NCI-H524 treated with DMSO at 0.1 percent for 48 hours (cell line): ENCODE measurements at regions not wholly inside any gene's neighbourhood (a gene's known extent, or its start where the extent isn't known, plus 50 kb on each side); places are given as distances from the start of the nearest gene placed in this dataset.
A peak's percentile ranks its signal among the peaks of the same experiment; 100 is the strongest.

Experiments used
- DNase-seq: peaks from one replicate; lab custom pipeline; 2025; lab: John Stamatoyannopoulos, UW

DNA sequence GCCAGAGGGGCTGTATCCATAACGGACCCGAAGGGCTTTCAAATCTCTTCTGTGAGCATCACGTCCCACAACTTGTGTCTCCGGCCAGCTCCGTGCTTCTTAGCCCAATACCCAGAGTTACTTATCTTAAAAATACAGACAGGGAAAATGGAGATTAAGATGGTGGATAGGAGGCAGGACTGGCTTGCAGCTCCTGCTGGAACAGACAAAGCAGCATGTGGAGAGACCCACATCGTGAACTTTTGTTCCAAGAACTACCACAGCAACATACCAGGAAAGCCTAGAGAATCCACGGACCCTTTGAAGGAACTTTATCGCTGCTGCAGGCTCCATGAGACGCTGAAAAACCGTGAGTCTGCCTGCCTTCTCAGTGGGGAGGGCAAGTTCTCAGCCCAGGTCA, 113.7 kb downstream of the RNASET2 start:
- DNase-seq: no peak

DNA sequence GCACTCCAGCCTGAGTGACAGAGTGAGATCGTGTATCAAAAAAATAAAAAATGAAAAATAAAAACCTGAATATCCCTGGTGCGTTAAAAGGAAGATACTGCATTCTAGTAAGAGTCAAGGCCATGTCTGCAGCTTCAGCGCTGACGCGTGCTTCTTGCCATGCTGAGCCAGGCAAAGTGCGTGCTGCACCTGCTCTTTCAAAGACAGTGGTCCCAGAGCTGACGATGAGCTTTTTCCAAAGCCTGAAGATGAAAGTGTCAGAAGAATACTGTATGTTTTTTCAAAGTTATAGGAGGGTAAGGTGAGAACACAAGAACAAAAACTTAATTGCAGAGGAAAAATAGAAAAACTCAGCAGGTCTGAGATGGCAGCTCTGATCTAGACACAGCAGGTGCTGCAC, 115.1 kb downstream of the RNASET2 start:
- DNase-seq: no peak

DNA sequence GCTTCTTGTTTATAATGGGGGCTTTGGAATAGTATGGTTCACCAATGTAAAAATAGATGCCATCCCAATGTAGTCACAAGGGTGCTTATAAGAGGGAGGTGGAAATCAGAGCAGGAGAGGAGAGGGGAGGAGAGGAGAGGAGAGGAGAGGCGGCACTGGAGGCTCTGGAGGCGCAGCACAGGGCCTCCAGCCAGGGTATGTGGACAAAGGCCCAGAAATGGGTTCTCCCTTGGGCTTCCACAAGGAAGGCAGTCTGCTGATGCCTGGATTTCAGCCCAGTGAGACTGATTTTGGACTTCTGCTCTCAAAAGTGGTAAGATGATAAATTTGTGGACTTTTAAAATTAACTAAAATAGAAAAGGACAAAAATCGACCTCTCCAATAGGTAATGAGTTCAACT, 116.8 kb downstream of the RNASET2 start:
- no peak for DNase-seq

DNA sequence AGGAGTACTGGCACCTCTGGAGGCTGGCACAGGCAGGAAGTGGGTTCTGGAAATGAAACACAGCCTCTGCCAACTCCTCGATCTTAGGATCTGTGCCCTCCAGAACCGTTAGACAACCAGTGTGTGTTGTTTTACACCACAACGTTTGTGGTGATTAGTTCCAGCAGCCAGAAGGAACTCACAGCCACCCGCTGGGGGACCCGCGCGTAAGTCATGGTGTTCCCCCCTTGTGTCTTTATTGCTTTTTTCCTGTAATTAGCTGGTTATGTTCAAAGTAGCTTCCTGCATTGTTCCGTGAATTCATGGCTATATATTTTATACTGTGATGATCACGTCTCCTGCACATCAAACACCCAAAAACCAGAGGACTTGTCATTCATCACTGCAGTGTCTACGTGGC, 117.4 kb downstream of the RNASET2 start:
- DNase-seq: no peak

DNA sequence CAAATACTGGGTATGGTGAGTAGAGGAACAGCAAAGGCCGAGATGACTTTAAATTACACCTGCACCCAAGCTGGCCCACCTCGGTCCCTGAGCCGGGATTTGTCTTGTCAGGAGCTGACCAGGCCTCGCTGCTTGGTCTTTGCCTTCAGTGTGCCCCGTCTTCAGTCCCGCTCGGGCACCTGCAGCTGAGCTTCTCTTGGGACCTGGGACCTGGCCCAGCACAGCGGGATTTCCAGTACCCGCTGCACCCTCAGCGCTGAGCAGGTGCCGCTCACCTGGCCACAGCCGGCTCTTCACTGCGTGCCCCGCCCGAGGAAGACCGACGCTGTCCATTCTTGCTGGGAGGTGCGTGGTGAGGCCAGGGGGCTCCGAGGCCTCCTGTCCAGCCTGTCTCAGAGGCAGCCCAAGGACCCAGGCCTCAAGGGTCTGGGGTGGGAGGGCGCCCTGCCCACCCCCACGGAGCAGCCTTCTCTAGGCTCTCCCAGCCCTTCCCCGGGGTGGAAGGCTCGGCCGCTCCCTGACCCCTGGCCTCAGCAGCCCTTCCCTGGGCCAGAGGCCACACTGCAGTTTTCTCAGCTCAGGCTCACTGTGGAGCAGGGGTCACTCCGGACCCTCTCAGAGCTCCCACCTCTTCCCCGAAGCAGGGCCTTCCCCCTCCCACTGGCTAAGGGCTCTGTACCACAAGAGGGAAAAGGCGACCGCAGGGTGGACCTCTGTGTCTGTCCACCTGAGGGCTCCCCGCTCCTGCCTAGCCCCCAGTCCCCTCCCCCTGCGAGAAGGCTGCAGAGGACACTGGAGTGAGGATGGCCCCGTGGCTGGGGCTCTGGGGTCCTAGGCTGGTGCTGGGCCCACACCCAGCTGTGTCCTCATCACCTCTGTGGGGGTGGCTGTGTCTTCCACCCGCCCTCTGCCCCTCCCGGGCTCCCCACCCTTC, 119.3 kb downstream of the RNASET2 start:
- no peak for DNase-seq

DNA sequence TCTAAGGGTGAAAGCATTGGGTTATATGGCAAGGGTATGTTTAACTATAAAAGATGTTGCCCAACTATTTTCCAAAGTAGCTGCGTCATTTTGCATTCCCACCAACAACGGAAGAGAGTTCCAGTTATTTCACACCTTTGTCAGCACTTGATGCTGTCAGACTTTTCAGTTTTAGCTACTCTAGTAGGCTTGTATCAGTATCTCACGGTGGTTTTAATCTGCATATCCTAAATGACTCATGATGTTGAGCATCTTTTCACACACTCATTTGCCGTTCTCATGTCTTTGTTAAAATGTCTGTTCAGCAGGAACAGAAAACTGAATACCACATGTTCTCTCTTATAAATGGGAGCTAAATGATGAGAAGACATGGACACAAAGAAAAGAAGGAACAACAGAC, 122.3 kb downstream of the RNASET2 start:
- DNase-seq: no peak

DNA sequence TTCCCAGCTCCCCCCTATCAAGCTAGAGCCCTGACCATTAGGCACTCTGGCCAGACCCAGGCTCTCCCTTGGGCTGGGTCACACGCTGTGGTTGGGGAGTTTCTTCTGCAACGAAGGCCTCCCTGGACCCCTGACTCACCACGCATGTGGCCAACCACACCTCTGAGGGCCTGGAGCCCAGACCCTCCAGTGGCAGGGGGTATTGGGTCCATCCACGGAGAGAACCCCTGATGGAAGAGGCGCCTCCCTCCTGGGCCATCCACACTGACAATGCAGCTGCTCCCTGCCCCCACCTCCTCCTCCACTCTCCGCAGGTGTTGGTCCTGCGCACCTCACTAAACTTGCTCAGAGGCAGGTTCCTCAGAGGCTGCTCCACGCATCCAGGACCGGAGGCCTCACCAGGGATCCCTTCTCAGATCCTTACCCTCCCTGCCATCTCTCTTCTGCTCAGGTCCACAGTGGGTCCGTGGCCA, 125.4 kb downstream of the RNASET2 start:
- no peak for DNase-seq

DNA sequence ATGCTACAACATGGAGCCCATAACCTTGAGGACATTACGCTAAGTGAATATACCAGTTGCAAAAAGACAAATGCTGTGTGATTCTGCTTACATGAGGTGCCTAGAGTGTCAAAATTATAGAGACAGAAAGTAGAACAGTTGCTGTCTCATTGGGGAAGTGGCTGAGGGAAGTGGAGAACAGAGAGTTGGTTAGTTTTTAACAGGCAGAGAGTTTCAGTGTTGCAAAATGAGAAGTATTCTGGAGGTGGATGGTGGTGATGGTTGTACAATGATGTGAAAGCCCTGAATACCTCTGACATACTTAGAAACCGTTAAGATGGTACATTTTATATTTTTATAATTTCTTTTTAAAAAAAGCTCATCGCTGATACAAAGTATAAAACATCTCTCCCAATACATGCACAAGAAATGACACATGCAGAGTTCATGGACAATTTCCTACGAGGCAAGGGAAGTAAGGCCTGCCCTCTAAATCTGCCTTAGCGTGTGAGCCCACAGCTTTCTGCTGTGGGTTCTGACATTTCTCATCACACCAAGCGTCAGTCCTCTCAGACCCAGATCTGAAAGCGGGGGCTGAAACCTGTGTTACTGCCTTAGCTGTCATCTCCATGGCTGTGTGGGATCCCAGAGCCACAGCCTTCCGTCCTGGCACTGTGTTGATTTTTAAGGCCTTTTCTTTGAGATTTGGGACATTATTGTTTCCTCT, 126.0 kb downstream of the RNASET2 start:
- DNase-seq: no peak

DNA sequence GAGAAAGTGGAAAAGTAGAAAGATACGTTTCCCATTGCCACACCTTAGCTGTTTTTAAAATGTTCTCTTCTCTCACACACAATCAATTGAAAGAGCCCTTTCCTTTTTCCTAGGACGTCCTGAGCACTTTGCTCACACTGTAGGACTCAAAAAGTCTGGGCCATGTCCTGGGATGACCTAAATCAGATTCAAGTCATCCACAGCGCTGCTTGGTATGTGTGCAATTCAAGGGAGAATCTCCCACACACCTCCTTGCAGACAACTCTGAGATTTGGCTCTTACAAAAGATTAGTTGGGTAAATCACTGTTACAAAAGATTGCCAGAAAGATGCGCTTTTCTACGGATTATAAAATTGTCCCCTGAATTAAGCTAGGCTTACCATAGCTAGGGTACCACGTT, 130.1 kb downstream of the RNASET2 start:
- no peak for DNase-seq

DNA sequence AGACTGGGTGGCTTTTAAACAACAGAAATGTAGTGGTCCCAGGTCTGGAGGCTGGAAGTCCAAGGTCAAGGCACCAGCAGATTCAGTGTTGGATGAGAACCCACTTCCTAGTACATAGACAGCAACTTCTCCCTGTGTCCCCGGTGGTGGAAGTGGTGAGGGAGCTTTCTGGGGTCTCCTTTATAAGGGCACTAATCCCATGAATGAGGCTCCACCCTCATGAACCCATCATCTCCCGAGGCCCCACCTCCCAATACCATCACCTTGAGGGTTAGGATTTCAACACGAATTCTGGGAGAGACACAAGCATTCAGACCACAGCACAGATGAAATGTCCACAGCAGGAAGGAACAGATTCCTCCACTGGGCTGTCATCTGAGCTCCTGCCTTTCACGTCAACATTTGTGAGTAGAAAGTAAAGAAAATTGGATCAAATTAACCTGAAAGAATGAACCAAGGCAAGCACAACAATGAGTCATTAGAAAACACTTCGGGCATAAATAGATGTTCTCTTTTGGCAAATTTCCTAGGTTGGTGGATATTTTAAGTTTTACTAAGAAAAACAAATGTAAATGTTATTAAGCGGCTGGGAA, 130.7 kb downstream of the RNASET2 start:
- no peak for DNase-seq

DNA sequence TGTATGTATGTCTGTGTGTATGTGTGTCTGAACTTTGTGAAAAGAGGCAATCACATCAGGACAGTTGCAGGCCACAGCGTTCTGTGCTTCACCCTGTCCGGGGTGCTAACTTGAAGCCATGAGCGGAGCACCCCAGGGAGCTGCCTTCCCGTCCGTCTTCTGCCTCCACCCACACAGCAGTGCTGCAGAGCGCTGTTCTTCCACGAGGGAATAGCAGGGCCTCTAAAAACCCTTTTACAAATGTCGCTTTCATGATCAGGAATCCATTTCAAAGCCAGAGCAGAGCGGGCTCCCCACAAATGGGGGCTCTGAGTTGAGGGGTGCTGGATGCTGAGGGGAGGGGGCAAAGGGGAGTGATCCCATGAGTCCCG, 131.5 kb downstream of the RNASET2 start:
- DNase-seq: no peak

DNA sequence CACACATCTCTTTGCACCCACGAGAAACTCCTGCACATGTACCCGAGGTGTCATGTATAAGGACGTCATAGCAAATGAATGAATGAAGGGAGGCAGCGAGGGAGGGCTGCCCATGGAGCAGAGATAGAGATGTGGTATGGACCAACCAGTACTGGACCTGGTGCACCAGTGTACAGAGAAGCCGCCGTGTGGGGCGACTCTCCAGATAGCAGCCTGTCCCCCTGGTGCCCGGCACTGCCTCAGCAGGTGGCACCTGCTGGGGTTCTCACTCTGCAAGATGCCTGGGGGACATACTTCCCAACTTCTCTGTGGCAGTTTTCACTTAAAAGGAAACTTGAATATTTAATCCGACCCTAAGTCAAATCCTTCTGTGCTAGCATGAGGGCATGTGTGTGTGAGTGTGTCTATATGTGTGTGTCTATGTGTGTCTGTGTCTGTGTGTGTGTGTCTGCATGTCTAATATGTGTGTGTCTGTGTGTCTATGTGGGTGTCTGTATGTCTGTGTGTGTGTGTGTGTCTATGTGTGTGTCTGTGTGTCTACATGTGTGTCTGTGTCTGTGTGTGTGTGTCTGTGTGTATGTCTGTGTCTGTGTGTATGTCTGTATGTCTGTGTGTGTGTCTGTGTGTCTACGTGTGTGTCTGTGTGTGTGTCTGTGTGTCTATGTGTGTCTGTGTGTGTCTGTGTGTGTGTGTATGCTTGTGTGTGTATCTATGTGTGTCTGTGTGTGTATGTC, 132.0 kb downstream of the RNASET2 start:
- DNase-seq: no peak

DNA sequence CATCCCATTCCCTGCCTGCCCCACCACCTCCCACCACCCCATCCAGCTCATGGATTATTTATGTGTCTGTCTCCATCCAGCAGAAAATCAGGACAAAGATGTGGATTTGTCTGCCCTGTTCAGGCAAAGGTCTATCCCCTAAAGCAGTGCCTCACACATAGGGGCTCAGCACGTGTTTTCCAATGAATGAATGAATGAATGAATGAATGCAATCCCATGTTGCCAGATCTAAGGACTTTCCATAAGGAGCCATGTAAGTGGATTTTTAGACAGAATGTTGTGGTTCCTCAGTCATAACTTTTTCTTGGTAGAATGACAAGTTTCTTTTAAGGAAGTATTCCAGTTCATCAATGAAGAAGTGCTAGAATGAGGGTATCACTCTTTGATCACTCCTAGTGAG, 133.7 kb downstream of the RNASET2 start:
- no peak for DNase-seq

DNA sequence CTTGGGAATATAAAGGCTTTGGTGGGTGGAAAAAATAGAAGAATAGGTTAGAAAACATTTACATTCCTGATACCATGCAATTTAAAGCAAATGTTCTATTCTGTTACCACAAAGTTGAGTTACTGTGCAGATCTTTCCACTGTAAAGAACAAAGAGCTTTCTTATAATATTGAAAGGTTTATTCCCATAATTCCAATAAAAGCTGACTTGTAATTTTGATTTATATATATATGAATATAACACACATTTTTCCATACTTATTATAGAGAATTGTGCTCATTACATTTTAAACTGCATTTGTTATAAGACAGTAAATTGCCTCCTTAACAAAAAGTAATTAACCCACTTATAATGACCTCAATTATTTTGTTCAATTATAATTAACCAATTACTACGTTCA, 135.9 kb downstream of the RNASET2 start:
- DNase-seq: no peak

DNA sequence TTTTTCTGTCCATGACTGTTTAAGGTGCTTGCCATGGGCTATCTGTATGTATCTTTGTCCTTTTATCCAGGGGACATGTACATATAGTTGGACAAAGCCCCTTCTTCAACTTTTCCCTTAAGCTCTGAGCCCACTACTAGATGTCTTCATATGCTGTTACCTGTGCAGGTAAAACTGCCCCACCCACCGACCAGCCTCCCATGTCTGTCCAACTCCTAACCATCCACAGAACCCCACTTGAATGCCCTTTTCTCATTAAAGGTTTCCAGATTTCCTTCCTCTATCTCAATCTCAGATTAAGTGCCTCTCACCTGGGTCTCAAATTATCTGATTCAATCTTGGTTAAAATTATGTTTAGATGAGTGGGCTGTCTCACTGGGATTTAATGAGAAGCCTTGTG, 136.3 kb downstream of the RNASET2 start:
- DNase-seq: no peak

DNA sequence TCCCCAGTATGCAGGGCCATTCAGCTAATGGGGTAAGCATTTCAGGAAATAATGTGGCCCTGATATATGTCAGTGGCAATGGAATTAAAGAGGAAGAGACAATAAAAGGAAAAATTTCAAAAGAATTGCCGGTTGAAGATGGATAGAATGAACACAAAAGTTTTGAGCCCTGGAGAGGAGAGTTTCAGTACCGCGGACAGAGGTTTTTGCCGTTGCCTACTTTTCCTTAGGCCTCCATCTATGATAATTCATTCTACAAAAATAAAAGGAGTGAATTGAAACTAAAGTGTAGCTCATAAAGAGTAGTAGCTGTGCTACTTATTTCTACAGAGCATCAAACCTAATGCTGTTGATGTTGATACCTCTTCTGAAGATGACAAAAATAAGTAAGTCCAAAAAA, 140.7 kb downstream of the RNASET2 start:
- no peak for DNase-seq

DNA sequence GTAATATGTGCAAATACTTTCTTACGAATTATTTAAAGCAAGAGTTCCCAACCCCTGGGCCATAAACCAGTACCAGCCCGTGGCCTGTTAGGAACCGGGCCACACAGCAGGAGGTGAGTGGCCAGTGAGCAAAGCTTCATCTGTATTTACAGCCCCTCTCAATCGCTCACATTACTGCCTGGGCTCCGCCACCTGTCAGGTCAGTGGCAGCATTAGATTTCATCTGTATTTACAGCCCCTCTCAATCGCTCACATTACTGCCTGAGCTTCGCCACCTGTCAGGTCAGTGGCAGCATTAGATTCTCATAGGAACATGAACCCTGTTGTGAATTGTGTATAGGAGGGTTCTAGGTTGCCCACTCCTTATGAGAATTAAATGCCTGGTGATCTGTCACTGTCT, 142.0 kb downstream of the RNASET2 start:
- peak; percentile 46 for DNase-seq

DNA sequence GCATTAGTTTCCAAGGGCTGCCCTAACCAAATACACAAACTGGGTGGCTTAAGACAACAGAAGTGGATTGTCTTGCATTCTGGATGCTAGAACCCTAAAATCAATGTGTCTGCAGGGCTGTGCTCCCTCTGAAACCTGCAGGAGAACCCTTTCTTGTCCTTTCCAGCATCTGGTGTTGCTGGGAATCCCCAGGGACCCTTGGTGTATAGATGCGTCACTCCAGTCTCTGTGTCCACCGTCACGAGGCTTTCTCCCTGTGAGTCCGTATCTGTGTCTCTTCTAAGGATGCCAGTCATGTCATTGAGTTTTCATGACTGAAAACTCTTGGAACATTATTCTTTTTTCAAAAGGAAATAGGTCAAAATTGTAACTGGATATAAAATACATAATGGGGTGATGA, 142.9 kb downstream of the RNASET2 start:
- DNase-seq: no peak

DNA sequence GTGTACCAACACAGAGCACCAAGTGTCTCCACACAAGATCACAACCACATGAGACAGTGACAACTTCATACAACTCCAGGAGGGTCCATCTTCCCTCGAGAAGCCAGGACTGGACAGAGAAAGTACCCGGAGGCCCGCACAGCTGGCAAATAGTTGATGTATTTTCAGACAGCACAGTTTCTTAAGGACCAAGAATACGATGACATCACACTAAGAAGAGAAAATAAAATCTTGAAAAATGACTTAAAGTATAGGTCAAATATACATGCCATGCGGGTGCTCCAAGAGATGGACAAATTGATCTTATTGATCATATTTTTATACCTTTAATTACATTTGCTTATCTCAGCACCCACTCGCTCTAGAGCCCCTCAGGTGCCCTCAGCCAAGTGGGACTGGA, 145.5 kb downstream of the RNASET2 start:
- DNase-seq: no peak

DNA sequence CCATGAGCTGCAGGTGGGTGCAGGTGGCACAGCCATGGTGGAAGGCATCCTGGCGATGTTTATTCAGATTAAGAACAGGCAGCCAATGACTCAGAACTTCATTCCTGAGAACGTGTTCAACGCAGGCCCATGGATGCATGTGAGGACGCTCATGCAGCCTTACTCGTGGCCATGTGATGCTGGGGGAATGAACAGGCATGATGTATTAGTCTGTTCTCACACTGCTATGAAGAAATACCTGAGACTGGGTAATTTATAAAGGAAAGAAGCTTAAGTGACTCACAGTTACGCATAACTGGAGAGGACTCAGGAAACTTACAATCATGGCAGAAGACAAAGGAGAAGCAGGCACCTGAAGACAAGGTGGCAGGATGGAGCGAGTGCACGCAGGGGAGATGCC, 146.6 kb downstream of the RNASET2 start:
- no peak for DNase-seq

DNA sequence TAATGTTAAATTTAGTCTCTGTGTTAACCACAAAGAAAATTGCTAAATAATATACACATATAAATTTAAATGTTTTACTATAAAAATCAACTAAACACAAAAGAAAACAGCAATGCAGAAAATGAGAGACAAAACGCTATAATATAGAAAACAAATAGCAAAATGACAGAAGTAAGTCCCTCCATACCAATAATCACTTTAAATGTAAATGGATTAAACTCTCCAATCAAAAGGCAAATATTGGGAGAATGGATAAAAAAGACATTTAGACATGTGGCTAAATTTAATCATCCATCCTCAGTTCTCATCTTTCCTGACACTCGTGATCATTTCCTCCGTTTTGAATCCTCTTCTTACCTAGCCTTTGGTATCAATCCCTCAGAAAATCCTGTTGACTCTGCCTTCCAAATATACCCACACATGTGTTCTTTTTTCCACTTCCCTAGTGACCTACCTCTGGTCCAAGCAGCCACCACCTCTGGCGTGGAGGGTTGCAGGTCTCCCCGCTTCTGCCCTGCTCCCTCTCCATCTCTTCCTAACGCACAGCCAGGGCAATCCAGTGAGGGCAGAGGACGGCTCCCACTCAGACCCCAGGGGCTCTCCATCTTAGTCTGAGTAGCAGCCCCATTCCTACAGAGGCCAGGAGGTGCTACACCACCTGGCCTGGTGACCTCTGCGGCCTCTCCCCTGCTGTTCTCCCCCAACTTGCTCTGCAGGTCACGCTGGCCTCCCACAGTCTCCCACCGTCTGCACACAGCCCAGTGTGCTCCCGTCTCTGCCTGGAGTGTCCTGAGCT, 149.2 kb downstream of the RNASET2 start:
- no peak for DNase-seq
